ENCODE measurements at regions not wholly inside any gene's neighbourhood (a gene's known extent, or its start where the extent isn't known, plus 50 kb on each side); places are given as distances from the start of the nearest gene placed in this dataset.
"Not testable (repeated sequence)": the region's sequence is repeated elsewhere in the genome, so short reads cannot be mapped to it uniquely, and the experiment has no call there.

DNA sequence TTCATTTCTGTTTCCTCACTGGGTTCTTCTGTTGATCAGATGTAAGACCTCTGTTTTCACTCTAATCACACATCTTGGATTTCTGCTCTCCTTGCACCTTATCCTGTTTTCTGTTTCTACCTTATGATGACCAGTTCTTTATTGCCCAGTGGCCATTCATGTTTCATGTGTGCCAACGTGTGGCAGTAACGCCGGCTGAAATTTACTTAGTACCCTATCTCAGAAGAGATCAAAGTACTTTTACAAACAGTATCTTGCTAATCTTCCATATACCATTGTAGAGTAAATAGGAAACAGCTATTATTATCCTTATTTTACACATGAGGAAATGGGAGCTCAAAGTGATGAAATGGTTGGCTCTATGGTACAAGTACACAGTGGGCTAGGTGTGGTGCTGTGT lies 74.0 kb downstream of the GATA3 start:
- DNase-seq (ENCODE audit: low read depth in 2 of 2): no peak

DNA sequence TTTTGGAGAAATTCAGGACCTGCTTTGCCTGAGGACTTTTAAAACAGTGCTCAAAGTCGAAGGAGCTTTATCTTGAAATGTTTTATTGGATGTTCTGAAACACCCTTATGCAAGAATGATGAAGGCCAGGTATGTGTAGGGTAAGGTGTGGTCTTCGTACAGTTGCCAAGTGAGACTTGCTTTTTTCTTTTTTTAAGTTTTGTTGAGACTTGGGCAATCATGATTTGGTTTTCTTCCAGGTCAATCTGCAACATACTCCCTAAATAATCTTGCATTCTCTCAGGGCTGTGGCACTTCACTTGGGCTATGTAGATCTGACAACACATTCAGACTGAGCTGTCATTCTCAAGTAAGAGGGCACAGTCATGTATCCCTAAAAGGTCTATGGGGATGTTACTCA lies 75.0 kb downstream of the GATA3 start:
- no peak for DNase-seq (ENCODE audit: low read depth in 2 of 2)

- DNase-seq (ENCODE audit: low read depth in 2 of 2): no peak
Observed at GRCh38 chr10:8130973-8131911, 76.8 kb downstream of the GATA3 start.

GRCh38 chr10:8133146-8133545 lies 78.7 kb downstream of the GATA3 start:
- peak in 1 of 2 donors; percentile 40 for DNase-seq (ENCODE audit: low read depth in 2 of 2)

- DNase-seq (ENCODE audit: low read depth in 2 of 2): no peak
Observed at GRCh38 chr10:8136736-8137135, 82.2 kb downstream of the GATA3 start.

GRCh38 chr10:8137272-8137681 lies 82.8 kb downstream of the GATA3 start:
- no peak for DNase-seq (ENCODE audit: low read depth in 2 of 2)

GRCh38 chr10:8137726-8138125 lies 83.2 kb downstream of the GATA3 start:
- no peak for DNase-seq (ENCODE audit: low read depth in 2 of 2)

DNA sequence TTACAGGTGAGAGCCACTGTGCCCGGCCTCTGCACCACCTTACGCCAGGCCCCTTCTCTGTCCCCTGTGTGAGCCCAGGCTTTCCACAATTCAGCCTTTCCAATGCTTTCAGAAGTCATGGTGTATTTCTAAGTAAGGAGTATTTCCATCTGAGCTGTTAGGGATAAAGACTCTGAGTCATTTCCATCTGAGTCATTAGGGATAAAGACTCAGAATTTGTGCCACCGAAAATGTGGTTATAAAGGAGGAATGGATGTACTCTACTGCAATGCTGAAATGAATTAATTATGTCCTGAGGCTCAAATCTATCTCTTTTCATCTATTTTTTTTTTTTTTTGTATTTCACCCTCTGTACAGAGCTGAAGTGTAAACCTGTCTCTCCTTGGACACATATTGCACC lies 84.0 kb downstream of the GATA3 start:
- DNase-seq (ENCODE audit: low read depth in 2 of 2): no peak

DNA sequence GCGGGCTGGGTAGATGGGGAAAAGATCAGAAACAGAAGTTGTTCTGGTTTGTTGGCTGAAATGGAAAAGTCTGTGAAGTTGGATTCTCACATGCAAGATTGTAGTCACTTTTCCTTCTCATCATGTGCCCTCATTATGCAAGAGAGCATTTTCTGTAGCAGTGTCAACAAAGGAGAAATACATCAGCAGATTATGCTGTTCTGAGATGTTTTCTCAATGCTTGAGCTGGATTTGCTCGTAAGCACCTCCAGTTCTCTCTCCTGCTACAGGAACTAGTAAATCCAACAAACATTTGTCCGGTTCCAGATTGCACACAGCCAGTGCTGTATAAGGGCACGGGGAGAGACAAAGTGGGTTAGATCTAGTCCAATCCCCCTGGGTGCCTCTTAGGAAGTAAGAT lies 90.0 kb downstream of the GATA3 start:
- DNase-seq (ENCODE audit: low read depth in 2 of 2): no peak

GRCh38 chr10:8146650-8147049 lies 92.2 kb downstream of the GATA3 start:
- no peak for DNase-seq (ENCODE audit: low read depth in 2 of 2)

GRCh38 chr10:8149991-8150390 lies 95.5 kb downstream of the GATA3 start:
- no peak for DNase-seq (ENCODE audit: low read depth in 2 of 2)

GRCh38 chr10:8150401-8150905 lies 96.0 kb downstream of the GATA3 start:
- no peak for DNase-seq (ENCODE audit: low read depth in 2 of 2)

GRCh38 chr10:8151086-8151485 lies 96.6 kb downstream of the GATA3 start:
- DNase-seq (ENCODE audit: low read depth in 2 of 2): no peak

DNA sequence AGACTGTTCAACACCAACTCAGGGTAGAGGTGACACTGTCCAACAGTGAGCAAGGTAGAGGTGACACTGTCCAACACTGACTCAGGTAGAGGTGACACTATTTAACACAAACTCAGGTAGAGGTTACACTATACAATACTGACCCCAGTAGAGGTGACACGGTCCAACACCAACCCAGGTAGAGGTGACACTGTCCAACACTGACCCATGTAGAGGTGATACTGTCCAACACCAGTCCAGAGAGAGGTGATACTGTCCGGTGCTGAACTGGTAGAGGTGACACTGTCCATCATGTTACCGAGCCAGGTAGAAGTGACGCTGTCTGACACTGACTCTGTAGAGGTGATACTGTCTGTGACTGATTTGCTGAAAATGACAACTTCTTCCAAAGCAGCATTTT lies 102.4 kb downstream of the GATA3 start:
- no peak for DNase-seq (ENCODE audit: low read depth in 2 of 2)

DNA sequence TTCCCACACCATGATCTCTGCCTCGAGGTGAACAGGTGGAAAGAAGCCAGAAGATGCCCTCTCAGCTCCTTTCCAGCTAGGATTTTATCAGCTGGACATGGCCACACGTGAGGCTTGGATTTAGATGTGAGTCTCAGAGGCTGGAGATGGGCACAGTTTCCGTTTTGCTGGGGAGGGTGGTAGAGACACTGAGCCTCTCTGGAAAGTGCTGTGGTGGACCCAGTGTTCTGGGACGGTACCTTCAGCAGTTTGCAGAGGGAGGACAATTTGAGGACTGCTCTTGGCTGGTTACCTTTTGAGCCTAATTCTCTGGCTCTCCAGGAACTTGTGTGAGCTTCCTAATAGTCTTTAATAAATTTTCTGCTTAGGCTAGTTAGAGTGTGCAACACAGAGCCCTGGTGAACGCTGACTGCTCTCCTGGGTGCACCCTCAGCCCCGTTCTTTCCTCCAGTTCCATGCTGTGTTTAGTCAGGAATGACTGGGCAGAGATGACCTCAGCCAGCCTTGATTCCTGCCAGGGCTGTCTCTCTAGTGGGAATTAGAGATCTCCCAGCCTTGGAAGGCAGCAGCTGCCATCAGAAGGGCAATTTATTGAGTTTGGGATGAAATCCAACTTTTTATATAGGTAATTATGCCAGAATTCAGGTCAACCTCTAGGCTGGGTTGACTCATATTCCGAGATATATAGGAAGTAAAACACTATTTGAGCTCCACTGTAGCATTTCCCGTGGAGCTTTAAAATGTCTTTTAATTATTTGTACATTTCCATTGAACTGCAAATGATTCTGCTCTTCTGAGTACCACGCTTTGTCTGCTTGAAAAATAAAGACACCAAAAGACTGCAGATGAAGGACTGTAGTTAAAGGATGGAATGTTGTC lies 103.9 kb downstream of the GATA3 start:
- no peak for DNase-seq (ENCODE audit: low read depth in 2 of 2)

DNA sequence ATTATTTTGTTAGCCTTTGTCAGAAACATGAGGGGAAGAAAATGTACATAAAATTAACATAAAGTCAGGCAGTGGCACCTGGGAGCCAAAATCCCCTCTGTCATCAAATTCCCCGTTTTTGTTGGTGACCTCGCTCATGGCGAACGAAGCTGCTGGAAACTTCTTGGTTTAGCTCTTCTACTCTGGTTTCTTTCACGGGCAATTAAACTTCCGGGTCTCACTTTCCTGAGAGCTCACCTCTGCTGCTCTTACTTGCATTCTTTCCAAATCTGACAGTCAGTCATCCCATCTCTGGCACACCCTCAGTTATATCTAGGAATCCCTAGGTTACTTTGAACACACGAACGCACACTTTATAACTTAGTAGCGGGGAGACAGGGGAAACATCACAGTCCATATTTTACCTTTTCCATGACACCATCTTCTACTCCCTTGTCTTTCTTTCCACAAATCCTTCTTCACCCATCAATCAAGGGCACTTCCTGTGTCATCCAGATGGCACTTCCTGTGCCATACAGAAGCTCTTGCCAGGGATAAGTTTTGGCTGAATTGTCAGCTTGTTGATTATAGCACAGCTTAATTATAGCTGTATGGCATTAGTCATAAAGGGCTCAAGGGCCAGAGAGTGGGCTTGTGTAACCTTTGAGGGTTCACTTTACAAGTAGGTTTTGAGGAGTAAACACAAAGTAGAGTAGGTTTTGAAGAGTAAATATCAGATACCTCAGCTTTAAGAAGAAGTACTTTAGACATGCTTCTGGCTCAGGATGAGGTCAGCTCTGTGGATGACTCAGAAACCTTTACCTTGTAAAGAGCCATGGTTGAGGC lies 105.1 kb downstream of the GATA3 start:
- no peak for DNase-seq (ENCODE audit: low read depth in 2 of 2)

DNA sequence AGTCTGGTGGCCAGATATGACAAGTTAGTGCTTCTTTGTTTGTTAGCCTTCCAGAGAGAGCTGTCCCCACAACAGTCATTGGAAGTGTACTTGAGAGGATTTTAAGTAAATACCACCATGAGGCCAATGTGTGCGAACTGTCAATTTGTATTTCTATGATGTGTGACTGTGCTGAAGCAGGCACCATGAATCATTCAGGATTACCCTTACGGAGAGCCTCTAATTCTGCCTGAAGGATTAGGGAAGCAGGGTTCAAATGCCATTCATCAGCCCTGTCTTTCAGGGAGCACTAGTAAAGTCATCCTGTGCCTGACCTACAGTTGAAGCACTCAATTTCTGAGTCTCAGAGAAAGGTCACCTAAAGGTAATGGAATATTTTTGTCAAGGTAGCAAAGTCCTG lies 109.3 kb downstream of the GATA3 start:
- DNase-seq (ENCODE audit: low read depth in 2 of 2): no peak

DNA sequence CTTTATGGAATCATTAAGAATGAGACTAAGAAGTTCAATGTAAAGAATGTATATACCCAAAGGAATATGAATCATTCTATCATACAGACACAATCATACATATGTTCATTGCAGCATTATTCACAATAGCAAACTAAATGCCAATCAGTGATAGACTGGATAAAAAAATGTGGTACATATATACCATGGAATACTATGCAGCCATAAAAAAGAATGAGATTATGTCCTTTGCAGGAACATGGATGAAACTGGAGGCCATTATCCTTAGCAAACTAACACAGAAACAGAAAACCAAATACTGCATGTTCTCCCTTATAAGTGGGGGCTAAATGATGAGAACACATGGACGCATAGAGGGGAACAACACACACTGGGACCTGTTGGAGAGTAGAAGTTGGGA lies 110.2 kb downstream of the GATA3 start:
- DNase-seq (ENCODE audit: low read depth in 2 of 2): not testable (repeated sequence)

GRCh38 chr10:8168836-8169235 lies 114.3 kb downstream of the GATA3 start:
- no peak for DNase-seq (ENCODE audit: low read depth in 2 of 2)

DNA sequence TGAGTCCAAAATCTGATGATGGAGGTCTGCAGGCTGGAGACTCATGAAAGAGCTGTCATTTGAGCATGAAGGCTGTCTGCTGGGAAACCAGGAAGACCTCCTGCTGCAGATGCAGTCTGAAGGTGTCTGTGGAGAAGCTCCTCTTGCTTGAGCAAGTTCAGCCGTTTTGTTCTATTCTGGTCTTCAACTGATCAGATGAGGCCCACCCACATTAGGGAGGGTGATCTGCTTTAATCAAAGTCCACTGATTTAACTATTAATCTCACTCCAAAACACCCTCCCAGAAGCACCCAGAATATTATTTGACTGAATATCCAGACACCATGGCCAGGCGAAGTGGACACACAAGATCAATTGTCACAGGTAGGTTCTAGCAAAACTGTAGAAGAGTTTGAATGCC lies 116.5 kb downstream of the GATA3 start:
- DNase-seq (ENCODE audit: low read depth in 2 of 2): no peak

DNA sequence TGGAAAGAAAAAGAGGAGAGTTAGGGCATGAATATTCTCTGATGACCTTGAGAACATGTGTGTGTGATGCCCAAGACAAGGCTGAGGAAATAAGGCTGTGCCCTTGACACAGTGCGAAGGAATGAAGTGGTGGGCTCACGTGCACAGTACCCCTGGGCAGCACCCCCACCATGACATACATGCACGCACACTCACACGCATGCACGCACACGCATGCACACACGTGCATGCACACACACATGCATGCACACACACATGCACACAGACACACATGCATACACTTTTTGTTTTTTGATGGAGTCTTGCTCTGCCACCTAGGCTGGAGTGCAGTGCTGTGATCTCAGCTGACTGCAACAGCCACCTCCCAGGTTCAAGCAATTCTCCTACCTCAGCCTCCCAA lies 118.1 kb downstream of the GATA3 start:
- DNase-seq (ENCODE audit: low read depth in 2 of 2): no peak
